GM12878 (cell line): ENCODE measurements at regions not wholly inside any gene's neighbourhood (a gene's known extent, or its start where the extent isn't known, plus 50 kb on each side); places are given as distances from the start of the nearest gene placed in this dataset.

Source experiments
- BMI1 ChIP-seq: fragments of 450-650 bp; IDR thresholded peaks from 2 replicates; pipeline ENCODE4 v1.6.1; 2016; ENCODE audit warnings: mild to moderate bottlenecking, moderate library complexity, borderline replicate concordance
- ESRRA ChIP-seq: IDR thresholded peaks from 2 replicates; pipeline ENCODE4 v1.6.1; 2012; ENCODE audit warnings: mild to moderate bottlenecking, low read length, improper control_type of control experiment
- JUND ChIP-seq: IDR thresholded peaks from 2 replicates; pipeline ENCODE4 v1.6.1; 2012; ENCODE audit warnings: low read depth, mild to moderate bottlenecking, low read length, improper control_type of control experiment, moderate library complexity
- MEF2B ChIP-seq: fragments of 450-650 bp; IDR thresholded peaks from 2 replicates; pipeline ENCODE4 v1.6.1; 2018; ENCODE audit warnings: mild to moderate bottlenecking, moderate library complexity; ENCODE audit not compliant: partially characterized antibody, poor library complexity, severe bottlenecking
- MYC ChIP-seq: IDR thresholded peaks from 2 replicates; pipeline ENCODE4 v1.6.1; 2011; ENCODE audit warnings: mild to moderate bottlenecking, low read length, moderate library complexity, inconsistent platforms; ENCODE audit not compliant: insufficient read depth, insufficient replicate concordance, insufficient read length, severe bottlenecking
- RUNX3 ChIP-seq: IDR thresholded peaks from 2 replicates; pipeline ENCODE4 v1.6.1; 2012; ENCODE audit warnings: low read length, inconsistent platforms
- SPI1 ChIP-seq: IDR thresholded peaks from 2 replicates; pipeline ENCODE4 v1.6.1; 2011; ENCODE audit warnings: low read depth, mild to moderate bottlenecking, low read length, moderate library complexity, borderline replicate concordance; ENCODE audit not compliant: insufficient read depth
- SREBF1 ChIP-seq: IDR thresholded peaks from 2 replicates; pipeline ENCODE4 v1.6.1; 2012; ENCODE audit warnings: mild to moderate bottlenecking, low read length
- SUZ12 ChIP-seq: fragments of 200-600 bp; sonication (generic); IDR thresholded peaks from one replicate; pipeline ENCODE4 v1.6.1; 2018; ENCODE audit warnings: antibody characterized with exemption, mild to moderate bottlenecking; ENCODE audit not compliant: unreplicated experiment
- TAF1 ChIP-seq: IDR thresholded peaks from 2 replicates; pipeline ENCODE4 v1.6.1; 2011; ENCODE audit warnings: mild to moderate bottlenecking, low read depth, low read length, borderline replicate concordance
- ZNF207 ChIP-seq: fragments of 450-650 bp; IDR thresholded peaks from 2 replicates; pipeline ENCODE4 v1.6.1; 2014; ENCODE audit warnings: antibody characterized with exemption, mild to moderate bottlenecking, borderline replicate concordance
- TF ChIP-seq, protein P1 (sequence below): fragments of 450-650 bp; IDR thresholded peaks from 2 replicates; pipeline ENCODE4 v1.6.1; 2016; ENCODE audit warnings: mild to moderate bottlenecking, moderate library complexity, borderline replicate concordance
- TF ChIP-seq, protein P2 (sequence below): fragments of 450-650 bp; IDR thresholded peaks from 2 replicates; pipeline ENCODE4 v1.6.1; 2018; ENCODE audit warnings: mild to moderate bottlenecking, low read depth, moderate library complexity; ENCODE audit not compliant: partially characterized antibody

DNA sequence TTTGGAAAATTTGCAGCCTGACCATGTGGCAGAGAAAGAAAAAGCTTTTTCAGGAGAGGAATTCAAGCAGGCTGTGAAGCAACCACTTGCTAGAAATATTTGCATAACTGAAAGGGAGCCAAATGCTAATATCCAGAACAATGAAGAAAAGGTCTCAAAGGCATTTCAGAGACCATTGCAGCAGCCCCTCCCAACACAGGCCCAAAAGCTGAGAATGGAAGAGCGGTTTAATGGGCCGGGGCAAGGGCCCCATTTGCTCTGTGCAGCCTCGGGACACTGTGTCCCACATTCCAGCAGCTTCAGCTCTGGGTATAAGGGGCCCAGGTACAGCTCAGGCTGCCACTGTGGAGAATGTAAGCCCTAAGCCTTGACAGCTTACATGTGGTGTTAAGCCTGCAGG is 918.1 kb upstream of the POT1 start (continued):
- TF ChIP-seq, protein P1, sequence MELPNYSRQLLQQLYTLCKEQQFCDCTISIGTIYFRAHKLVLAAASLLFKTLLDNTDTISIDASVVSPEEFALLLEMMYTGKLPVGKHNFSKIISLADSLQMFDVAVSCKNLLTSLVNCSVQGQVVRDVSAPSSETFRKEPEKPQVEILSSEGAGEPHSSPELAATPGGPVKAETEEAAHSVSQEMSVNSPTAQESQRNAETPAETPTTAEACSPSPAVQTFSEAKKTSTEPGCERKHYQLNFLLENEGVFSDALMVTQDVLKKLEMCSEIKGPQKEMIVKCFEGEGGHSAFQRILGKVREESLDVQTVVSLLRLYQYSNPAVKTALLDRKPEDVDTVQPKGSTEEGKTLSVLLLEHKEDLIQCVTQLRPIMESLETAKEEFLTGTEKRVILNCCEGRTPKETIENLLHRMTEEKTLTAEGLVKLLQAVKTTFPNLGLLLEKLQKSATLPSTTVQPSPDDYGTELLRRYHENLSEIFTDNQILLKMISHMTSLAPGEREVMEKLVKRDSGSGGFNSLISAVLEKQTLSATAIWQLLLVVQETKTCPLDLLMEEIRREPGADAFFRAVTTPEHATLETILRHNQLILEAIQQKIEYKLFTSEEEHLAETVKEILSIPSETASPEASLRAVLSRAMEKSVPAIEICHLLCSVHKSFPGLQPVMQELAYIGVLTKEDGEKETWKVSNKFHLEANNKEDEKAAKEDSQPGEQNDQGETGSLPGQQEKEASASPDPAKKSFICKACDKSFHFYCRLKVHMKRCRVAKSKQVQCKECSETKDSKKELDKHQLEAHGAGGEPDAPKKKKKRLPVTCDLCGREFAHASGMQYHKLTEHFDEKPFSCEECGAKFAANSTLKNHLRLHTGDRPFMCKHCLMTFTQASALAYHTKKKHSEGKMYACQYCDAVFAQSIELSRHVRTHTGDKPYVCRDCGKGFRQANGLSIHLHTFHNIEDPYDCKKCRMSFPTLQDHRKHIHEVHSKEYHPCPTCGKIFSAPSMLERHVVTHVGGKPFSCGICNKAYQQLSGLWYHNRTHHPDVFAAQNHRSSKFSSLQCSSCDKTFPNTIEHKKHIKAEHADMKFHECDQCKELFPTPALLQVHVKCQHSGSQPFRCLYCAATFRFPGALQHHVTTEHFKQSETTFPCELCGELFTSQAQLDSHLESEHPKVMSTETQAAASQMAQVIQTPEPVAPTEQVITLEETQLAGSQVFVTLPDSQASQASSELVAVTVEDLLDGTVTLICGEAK: no peak
- TF ChIP-seq JUND: no peak
- no peak for TF ChIP-seq ZNF207
- no peak for TF ChIP-seq SPI1
- no peak for TF ChIP-seq MYC
- TF ChIP-seq RUNX3: no peak
- TF ChIP-seq BMI1: no peak
- no peak for TF ChIP-seq SREBF1
- no peak for TF ChIP-seq TAF1
- TF ChIP-seq, protein P2, sequence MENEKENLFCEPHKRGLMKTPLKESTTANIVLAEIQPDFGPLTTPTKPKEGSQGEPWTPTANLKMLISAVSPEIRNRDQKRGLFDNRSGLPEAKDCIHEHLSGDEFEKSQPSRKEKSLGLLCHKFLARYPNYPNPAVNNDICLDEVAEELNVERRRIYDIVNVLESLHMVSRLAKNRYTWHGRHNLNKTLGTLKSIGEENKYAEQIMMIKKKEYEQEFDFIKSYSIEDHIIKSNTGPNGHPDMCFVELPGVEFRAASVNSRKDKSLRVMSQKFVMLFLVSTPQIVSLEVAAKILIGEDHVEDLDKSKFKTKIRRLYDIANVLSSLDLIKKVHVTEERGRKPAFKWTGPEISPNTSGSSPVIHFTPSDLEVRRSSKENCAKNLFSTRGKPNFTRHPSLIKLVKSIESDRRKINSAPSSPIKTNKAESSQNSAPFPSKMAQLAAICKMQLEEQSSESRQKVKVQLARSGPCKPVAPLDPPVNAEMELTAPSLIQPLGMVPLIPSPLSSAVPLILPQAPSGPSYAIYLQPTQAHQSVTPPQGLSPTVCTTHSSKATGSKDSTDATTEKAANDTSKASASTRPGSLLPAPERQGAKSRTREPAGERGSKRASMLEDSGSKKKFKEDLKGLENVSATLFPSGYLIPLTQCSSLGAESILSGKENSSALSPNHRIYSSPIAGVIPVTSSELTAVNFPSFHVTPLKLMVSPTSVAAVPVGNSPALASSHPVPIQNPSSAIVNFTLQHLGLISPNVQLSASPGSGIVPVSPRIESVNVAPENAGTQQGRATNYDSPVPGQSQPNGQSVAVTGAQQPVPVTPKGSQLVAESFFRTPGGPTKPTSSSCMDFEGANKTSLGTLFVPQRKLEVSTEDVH: no peak
- no peak for TF ChIP-seq ESRRA
- TF ChIP-seq MEF2B: no peak
- no peak for TF ChIP-seq SUZ12
